VCaP (cell line): ENCODE measurements at regions not wholly inside any gene's neighbourhood (a gene's known extent, or its start where the extent isn't known, plus 50 kb on each side); places are given as distances from the start of the nearest gene placed in this dataset.

Source experiments
- H3K27ac ChIP-seq: fragments of 450-650 bp; 2 replicates; pipeline ENCODE4 v1.5.1; 2017
- TF ChIP-seq, protein P1 (sequence below): fragments of 450-650 bp; conservative IDR thresholded peaks from 2 replicates; pipeline ENCODE4 v1.5.1; 2017; ENCODE audit warnings: mild to moderate bottlenecking, moderate library complexity

DNA sequence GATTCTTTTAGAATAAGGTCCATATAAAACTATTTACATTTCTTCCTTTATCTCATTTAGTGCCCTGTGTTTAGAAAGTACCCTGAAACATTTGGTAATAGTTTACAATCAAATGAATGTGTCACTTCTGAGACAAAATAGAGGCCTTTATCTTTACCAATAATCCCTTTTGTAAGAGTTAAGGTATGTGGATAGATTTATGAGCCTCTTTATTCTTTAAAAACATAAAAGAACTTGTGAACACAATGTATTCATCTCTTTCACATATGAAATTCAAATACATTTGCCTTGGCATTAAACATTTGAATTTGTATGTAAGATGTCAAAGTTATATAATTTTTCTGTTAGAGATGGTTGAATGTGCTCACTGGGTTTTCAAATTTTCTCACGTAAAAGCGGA is 180.5 kb upstream of the CWC22 start:
- H3K27ac ChIP-seq = no peak overlapping the region

DNA sequence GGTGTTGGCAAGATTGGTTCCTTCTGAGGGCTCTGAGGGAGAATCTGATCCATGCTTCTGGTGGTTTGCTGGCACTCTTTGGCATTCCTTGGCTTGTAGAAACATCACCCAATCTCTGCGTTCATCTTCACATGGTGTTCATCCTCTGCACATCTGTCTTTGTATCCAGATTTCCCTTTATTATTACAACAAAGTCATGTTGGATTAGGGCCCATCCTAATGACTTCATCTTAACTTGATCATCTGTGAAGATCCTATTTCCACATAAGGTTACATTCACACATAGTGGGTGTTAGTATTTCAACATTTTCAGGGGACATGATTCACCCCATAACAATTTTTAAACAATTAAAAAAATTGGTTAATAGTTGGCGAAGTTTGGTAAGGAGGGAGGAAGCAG is 177.4 kb upstream of the CWC22 start:
- TF ChIP-seq, protein P1, sequence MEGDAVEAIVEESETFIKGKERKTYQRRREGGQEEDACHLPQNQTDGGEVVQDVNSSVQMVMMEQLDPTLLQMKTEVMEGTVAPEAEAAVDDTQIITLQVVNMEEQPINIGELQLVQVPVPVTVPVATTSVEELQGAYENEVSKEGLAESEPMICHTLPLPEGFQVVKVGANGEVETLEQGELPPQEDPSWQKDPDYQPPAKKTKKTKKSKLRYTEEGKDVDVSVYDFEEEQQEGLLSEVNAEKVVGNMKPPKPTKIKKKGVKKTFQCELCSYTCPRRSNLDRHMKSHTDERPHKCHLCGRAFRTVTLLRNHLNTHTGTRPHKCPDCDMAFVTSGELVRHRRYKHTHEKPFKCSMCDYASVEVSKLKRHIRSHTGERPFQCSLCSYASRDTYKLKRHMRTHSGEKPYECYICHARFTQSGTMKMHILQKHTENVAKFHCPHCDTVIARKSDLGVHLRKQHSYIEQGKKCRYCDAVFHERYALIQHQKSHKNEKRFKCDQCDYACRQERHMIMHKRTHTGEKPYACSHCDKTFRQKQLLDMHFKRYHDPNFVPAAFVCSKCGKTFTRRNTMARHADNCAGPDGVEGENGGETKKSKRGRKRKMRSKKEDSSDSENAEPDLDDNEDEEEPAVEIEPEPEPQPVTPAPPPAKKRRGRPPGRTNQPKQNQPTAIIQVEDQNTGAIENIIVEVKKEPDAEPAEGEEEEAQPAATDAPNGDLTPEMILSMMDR = no peak
- H3K27ac ChIP-seq = no peak overlapping the region

More for the DNA sequence above, 180.5 kb upstream of the CWC22 start:
- TF ChIP-seq, protein P1 = no peak

DNA sequence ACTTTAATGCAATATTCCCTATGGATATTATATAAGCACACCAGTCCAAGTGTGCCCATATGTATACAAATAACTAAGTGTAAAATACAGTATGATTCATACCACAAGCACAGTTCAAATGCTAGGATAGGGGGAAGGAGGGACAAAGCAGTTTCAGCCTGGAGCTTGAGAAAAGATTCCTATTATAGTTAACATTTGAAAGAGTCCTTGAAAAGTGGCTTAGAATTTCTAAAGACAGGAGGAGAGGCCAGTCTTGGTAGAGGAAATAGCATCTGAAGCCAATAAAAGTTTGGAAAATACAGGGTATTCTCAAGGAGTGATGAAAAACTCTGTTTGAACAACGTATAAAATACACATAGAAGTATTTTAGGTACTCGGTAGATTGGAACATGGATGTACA is 173.4 kb upstream of the CWC22 start:
- H3K27ac ChIP-seq = no peak overlapping the region
- TF ChIP-seq, protein P1 = no peak

DNA sequence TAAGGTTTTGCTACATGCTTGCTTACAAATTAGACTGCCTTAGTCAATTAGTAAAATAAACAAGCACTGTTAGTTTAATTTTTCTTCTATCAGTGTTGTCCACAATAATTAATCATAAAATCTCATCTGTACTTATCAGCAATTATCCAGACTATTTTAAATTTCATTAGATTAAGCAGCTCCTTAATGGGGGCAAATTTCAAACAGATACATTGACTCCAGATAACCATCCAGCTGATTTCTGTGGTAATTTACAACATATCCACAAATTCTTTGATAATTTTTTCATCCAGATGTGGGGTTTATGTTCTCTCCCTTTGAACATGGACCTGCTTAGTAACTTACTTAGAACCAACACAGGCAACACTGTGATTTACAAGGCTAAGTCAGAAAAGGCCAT is 170.4 kb upstream of the CWC22 start:
- no peak overlapping the region for H3K27ac ChIP-seq
- TF ChIP-seq, protein P1 = no peak

DNA sequence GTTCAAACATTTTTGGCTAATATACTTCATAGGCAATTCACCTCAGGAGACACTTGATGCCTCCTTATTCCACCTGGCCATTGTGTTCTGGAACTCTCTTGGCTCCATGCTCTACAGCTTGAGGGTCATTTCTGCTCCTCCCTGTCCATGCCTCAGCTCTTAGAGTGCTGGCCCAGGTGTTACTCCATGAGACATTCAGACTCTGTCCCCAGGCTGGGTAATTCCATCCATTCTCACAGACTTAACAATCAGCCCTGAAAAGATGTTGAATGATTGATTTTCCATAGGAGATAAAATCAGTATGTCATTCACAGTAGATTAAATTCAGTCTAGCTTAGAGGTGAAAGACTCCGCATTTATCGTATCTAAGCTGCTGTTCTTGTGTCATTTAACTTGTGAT is 168.6 kb upstream of the CWC22 start:
- TF ChIP-seq, protein P1 = no peak

DNA sequence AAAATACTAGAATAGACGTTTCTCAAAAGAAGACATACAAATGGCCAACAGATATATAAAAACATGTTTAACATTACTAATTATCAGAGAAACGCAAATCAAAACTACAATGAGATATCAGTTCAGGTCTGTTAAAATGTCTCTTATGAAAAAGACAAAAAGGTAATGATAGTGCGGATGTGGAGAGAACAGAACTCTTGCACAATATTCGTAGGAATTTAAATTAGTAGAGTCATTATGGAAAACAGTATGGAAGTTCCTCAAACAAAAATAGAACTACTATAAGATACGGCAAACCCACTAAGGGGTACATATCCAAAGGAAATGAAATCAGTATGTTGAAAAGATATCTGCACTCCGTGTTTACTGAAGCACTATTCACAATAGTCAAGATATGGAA is 167.5 kb upstream of the CWC22 start:
- no peak overlapping the region for H3K27ac ChIP-seq
- TF ChIP-seq, protein P1 = no peak

More for the DNA sequence above, 168.6 kb upstream of the CWC22 start:
- H3K27ac ChIP-seq = no peak overlapping the region

DNA sequence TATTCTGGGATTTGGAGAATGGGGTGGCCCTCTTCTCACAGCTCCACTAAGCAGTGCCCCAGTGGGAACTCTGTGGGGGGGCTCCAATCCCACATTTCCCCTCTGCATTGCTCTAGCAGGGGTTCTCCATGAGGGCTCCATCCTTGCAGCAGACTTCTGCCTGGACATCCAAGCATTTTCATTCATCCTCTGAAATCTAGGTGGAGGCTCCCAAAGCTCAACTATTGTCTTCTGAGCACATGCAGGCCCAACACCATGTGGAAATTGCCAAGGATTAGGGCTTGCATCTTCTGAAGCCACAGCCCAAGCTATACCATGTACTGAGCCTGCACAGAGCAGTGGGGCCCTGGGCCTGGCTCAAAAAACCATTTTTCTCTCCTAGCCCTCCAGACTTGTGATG is 162.4 kb upstream of the CWC22 start:
- TF ChIP-seq, protein P1 = no peak
- no peak overlapping the region for H3K27ac ChIP-seq

DNA sequence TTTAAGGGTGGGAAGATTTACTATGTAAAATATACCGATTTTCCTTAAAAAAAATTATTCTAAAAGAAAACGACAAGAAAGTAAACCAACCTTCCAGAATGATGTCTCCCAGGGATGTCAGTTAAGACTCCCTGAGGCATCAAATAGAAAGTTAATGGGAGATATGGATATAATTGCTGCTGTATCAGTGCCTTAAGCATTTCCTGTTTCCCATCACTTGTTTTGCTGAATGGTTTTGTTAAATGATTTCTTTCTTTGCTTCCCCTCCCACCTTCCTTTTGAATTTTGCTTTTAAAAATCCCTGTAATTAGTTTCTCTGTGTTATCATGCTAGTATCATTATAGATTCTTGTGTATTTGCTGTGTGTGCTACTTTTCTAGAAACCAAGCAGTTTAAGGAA is 154.3 kb upstream of the CWC22 start:
- TF ChIP-seq, protein P1 = no peak
- no peak overlapping the region for H3K27ac ChIP-seq
